Osteocyte (in vitro differentiated cells): ENCODE measurements at regions not wholly inside any gene's neighbourhood (a gene's known extent, or its start where the extent isn't known, plus 50 kb on each side); places are given as distances from the start of the nearest gene placed in this dataset.

ENCODE experiments used
- DNase-seq: peaks from one replicate; pipeline ENCODE4 v3.0.0; 2021; ENCODE audit warnings: mixed read lengths; ENCODE audit not compliant: unreplicated experiment; ENCODE audit errors: extremely low spot score
- H3K27ac Mint-ChIP-seq: one replicate; pipeline ENCODE4 v1.8.0; 2021; ENCODE audit warnings: mild to moderate bottlenecking, mixed read lengths; ENCODE audit not compliant: unreplicated experiment
- H3K27me3 Mint-ChIP-seq: one replicate; pipeline ENCODE4 v1.8.0; 2021; ENCODE audit warnings: mixed read lengths; ENCODE audit not compliant: unreplicated experiment
- H3K36me3 Mint-ChIP-seq: one replicate; pipeline ENCODE4 v1.8.0; 2021; ENCODE audit warnings: mixed read lengths; ENCODE audit not compliant: unreplicated experiment
- H3K4me1 Mint-ChIP-seq: one replicate; pipeline ENCODE4 v1.8.0; 2021; ENCODE audit warnings: mixed read lengths; ENCODE audit not compliant: unreplicated experiment
- H3K4me3 Mint-ChIP-seq: one replicate; pipeline ENCODE4 v1.8.0; 2021; ENCODE audit warnings: mild to moderate bottlenecking, moderate library complexity, mixed read lengths; ENCODE audit not compliant: unreplicated experiment
- H3K9me3 Mint-ChIP-seq: one replicate; pipeline ENCODE4 v1.8.0; 2021; ENCODE audit warnings: mixed read lengths; ENCODE audit not compliant: unreplicated experiment
- TF ChIP-seq, protein P1 (sequence below): fragments of 200-600 bp; sonication (generic); IDR thresholded peaks from 2 replicates; pipeline ENCODE4 v1.5.0; 2021; ENCODE audit warnings: antibody characterized with exemption, mild to moderate bottlenecking, moderate library complexity

DNA sequence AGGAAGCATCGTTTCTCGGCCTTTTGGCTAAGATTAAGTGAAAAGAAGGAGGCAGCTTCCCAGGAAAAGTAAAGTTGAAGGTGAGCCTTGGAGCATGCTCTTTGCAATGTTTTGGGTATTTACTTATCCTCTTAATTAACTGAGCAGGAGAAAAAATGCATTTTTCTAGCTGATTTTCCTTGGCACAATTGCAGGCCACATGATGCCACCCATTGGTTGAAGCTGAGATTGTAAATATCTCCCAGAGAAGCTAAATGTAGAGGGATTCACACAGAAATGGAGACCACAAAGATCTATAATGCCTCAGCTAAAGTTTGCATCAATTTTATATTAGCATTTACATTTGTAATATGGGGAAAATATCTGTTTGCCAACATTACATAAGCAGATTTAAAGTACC, 294.1 kb downstream of the KCNS3 start:
- TF ChIP-seq, protein P1, sequence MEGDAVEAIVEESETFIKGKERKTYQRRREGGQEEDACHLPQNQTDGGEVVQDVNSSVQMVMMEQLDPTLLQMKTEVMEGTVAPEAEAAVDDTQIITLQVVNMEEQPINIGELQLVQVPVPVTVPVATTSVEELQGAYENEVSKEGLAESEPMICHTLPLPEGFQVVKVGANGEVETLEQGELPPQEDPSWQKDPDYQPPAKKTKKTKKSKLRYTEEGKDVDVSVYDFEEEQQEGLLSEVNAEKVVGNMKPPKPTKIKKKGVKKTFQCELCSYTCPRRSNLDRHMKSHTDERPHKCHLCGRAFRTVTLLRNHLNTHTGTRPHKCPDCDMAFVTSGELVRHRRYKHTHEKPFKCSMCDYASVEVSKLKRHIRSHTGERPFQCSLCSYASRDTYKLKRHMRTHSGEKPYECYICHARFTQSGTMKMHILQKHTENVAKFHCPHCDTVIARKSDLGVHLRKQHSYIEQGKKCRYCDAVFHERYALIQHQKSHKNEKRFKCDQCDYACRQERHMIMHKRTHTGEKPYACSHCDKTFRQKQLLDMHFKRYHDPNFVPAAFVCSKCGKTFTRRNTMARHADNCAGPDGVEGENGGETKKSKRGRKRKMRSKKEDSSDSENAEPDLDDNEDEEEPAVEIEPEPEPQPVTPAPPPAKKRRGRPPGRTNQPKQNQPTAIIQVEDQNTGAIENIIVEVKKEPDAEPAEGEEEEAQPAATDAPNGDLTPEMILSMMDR, result no peak
- no peaks in the 10 kb centered on the region for H3K4me1 Mint-ChIP-seq
- H3K9me3 Mint-ChIP-seq, result no peaks in the 10 kb centered on the region
- H3K36me3 Mint-ChIP-seq, result no peaks in the 10 kb centered on the region
- DNase-seq, result no peak
- peaks cover 2% of the 10 kb centered on the region for H3K27me3 Mint-ChIP-seq
- H3K4me3 Mint-ChIP-seq, result no peak overlapping the region
- H3K27ac Mint-ChIP-seq, result no peak overlapping the region

DNA sequence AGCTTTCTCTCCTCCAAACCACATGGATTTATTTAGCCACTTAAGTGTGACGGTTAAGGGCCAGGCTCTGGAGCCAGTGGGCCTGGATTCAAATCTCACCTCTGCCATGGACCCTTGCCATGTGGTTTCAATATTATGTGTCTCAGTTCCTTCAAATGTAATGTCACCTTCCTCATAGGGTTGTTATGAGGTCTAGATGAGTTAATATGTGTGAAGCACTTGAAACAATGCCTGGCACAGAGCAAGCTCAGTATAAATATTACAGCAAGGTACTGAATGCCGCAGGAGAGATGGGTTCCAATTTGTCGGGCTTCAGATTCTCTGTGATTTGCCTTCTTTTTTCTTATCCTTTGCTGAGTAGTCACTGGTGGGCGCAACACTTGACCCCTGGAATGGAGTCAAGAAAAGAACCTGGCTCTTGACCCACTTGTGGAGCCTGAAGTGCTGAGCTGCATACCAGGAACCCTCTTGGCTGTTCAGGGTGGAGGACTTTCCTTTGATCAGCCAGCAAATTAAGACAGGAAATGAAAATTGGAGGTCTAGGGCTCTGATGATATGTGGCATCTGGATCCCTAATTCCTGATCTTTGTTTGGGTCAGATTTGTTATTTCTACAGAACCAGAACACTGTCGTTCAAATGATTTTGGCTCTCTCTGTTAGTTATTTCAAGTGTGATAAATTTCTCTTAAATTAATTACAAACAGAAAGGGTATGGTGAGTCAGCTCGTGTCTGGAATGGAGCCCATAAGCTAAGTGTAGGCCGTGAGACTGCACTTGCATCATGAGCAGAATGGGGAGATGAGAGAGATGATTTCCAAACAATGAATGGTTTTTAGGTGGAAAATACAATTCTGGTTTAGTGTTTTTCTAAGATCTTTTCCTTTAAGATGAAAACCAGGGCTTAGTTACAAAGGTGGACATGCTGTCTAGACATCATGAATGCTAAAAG, 293.0 kb downstream of the KCNS3 start:
- Mint-ChIP-seq H3K36me3 (no peaks in the 10 kb centered on the region), H3K4me3 (no peak overlapping the region), H3K27ac (no peak overlapping the region), H3K27me3 (peaks cover 2% of the 10 kb centered on the region), H3K4me1 (no peaks in the 10 kb centered on the region), H3K9me3 (no peaks in the 10 kb centered on the region)
- TF ChIP-seq, protein P1, result no peak
- DNase-seq, result no peak

DNA sequence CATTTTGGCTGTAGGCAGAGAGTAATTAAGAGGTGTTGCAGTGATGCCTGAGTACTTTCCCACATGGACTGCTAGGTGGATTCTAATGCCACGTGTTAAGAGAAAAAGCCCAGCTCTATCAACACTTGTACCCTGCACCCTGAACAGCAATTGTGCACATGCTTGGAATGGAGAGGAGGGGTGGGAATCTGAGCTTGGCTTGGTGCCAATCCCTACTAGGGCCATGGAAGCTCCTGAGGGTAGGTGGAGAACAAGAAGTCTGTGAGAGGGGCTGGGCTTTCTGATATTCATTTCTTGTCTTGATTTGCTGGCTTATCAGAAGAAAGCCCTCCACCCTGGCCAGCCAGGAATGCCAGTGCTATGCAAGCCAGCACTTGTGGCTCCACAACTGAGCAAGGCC, 292.2 kb downstream of the KCNS3 start:
- no peak overlapping the region for H3K4me3 Mint-ChIP-seq
- no peaks in the 10 kb centered on the region for H3K4me1 Mint-ChIP-seq
- H3K36me3 Mint-ChIP-seq, result no peaks in the 10 kb centered on the region
- no peak for DNase-seq
- H3K27ac Mint-ChIP-seq, result no peak overlapping the region
- H3K9me3 Mint-ChIP-seq, result no peaks in the 10 kb centered on the region
- TF ChIP-seq, protein P1, result no peak
- H3K27me3 Mint-ChIP-seq, result peaks cover 2% of the 10 kb centered on the region

DNA sequence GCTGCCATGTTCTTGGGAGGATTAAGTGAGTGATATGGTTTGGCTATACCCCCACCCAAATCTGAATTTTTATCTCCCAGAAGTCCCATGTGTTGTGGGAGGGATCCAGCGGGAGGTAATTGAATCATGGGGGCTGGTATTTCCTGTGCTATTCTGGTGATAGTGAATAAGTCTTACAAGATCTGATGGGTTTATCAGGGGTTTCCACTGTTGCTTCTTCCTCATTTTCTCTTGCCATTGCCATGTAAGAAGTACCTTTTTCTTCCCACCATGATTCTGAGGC, 291.4 kb downstream of the KCNS3 start:
- H3K27me3 Mint-ChIP-seq, result peaks cover 2% of the 10 kb centered on the region
- no peaks in the 10 kb centered on the region for H3K9me3 Mint-ChIP-seq
- no peak overlapping the region for H3K27ac Mint-ChIP-seq
- H3K4me3 Mint-ChIP-seq, result no peak overlapping the region
- no peaks in the 10 kb centered on the region for H3K36me3 Mint-ChIP-seq
- no peak for DNase-seq
- TF ChIP-seq, protein P1, result no peak
- no peaks in the 10 kb centered on the region for H3K4me1 Mint-ChIP-seq

DNA sequence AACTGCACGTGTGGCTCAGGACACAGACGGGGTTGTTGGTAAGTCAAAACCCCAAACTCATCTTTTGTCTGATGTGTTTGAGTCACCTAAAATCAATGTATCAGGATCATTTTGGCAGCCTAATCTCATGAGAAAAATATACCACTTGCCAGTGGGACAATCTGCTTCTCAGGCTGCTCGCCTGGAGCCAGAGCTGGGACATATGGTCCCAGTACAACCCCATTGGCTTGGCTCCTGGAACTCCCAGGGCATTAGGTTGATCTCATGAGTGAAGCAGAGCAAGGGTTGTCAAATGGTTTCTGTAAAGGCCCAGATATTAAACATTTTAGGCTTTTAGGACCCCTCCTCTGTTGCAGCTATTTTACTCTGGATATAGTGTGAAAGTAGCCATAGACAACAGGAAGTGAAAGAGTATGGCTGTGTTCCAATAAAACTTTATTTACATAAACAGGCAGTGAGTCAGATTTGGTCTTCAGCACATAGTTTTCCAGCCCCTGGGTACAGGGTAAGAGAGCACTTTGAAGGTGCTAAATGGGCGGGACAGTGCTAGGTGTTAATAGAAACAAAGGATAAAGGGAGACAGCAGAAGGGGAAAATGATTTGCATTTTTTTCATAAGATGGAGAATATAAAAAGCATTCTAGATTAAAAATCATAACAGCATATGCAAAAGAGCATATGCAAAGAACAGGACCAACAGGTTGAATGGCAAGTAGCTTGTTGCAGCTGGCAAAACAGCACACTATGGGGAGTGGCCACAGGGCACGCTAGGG, 290.8 kb downstream of the KCNS3 start:
- Mint-ChIP-seq H3K27me3 (peaks cover 2% of the 10 kb centered on the region), H3K27ac (no peak overlapping the region), H3K9me3 (no peaks in the 10 kb centered on the region), H3K4me1 (no peaks in the 10 kb centered on the region), H3K36me3 (no peaks in the 10 kb centered on the region), H3K4me3 (no peak overlapping the region)
- TF ChIP-seq, protein P1, result no peak
- DNase-seq, result no peak
